ENCODE measurements at regions not wholly inside any gene's neighbourhood (a gene's known extent, or its start where the extent isn't known, plus 50 kb on each side); places are given as distances from the start of the nearest gene placed in this dataset.
"Not testable (repeated sequence)": the region's sequence is repeated elsewhere in the genome, so short reads cannot be mapped to it uniquely, and the experiment has no call there.

DNA sequence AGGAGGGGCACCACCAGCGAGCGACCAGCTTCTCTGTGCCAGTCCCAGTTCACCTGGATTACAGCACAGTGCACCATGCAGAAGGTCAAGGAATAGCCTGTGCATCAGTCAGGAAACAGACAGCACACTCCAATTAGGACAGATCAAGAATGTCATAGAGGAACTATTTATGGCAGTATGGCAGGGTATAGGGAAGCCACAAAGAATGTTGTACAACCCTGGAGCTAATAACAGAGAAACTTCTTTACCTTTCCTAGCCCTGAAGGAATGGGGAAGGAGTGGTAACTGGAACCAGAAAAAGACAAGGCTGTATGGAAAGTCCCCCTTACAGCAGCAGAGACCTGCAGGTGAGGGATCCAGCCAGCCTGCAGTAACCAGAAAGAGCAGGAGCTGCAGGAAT, 87.8 kb upstream of the USP24 start:
- Mint-ChIP-seq H3K27ac (no peak overlapping the region), H3K4me1 (ENCODE audit: low read depth) (no peaks in the 10 kb centered on the region), H3K9me3 (no peaks in the 10 kb centered on the region), H3K27me3 (ENCODE audit: insufficient read depth) (peaks cover 7% of the 10 kb centered on the region), H3K4me3 (no peak overlapping the region), H3K36me3 (ENCODE audit: low read depth) (no peaks in the 10 kb centered on the region)
- intact Hi-C loops (cut with micrococcal nuclease), result loop anchor here (10.0 kb wide), 1 partner anchor 142 kb away; no protein-coding TSS in a partner anchor
- no peak for DNase-seq (ENCODE audit: low spot score)

DNA sequence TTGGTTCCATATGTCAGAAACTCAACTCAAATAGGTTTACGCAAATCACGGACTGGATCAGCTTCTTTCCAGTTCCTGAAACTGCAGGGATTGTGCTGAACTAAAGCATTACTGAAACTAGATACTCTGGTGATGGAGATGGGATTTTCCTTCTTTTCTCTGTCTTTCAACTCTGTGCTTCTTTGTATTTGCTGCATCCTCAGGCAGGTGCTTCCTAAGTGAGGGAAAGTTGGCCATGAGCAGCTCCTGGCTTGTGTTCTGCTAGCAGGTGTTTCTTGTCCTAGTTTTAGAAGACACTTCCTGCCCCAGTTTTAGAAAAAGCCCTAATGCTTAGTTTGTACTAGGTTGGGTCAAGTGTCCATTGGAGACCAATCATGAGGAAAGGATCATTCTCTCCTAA, 86.7 kb upstream of the USP24 start:
- H3K36me3 Mint-ChIP-seq (ENCODE audit: low read depth), result no peaks in the 10 kb centered on the region
- intact Hi-C loops (cut with micrococcal nuclease), result loop anchor here (10.0 kb wide), 1 partner anchor 143 kb away; no protein-coding TSS in a partner anchor
- H3K27me3 Mint-ChIP-seq (ENCODE audit: insufficient read depth), result peaks cover 7% of the 10 kb centered on the region
- H3K4me3 Mint-ChIP-seq, result no peak overlapping the region
- no peaks in the 10 kb centered on the region for H3K4me1 Mint-ChIP-seq (ENCODE audit: low read depth)
- H3K9me3 Mint-ChIP-seq, result no peaks in the 10 kb centered on the region
- H3K27ac Mint-ChIP-seq, result no peak overlapping the region
- DNase-seq (ENCODE audit: low spot score), result no peak

DNA sequence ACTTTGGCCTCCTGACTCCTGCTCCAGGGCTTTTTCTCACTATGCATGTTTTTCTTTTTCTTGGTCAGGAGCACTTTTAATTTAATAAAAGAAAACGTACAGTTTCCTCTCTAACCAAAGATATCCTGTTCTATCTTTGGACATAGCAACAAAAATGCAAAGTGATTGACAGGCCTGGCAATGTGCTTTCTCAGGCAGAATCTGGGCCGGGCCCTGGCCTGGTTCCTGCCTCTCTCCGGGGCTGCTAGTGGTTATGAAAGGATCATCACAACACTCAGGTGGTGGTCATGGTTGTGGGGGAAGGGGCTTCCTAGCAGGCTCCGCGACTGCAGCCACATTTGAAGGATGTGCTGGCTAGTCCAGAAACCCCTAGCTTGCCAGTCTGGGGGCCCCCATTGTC, 85.8 kb upstream of the USP24 start:
- no peak for DNase-seq (ENCODE audit: low spot score)
- no peak overlapping the region for H3K4me3 Mint-ChIP-seq
- no peaks in the 10 kb centered on the region for H3K36me3 Mint-ChIP-seq (ENCODE audit: low read depth)
- no peak overlapping the region for H3K27ac Mint-ChIP-seq
- intact Hi-C loops (cut with micrococcal nuclease), result loop anchor here (10.0 kb wide), 1 partner anchor 144 kb away; no protein-coding TSS in a partner anchor
- peaks cover 5% of the 10 kb centered on the region for H3K9me3 Mint-ChIP-seq
- no peaks in the 10 kb centered on the region for H3K4me1 Mint-ChIP-seq (ENCODE audit: low read depth)
- H3K27me3 Mint-ChIP-seq (ENCODE audit: insufficient read depth), result no peaks in the 10 kb centered on the region

DNA sequence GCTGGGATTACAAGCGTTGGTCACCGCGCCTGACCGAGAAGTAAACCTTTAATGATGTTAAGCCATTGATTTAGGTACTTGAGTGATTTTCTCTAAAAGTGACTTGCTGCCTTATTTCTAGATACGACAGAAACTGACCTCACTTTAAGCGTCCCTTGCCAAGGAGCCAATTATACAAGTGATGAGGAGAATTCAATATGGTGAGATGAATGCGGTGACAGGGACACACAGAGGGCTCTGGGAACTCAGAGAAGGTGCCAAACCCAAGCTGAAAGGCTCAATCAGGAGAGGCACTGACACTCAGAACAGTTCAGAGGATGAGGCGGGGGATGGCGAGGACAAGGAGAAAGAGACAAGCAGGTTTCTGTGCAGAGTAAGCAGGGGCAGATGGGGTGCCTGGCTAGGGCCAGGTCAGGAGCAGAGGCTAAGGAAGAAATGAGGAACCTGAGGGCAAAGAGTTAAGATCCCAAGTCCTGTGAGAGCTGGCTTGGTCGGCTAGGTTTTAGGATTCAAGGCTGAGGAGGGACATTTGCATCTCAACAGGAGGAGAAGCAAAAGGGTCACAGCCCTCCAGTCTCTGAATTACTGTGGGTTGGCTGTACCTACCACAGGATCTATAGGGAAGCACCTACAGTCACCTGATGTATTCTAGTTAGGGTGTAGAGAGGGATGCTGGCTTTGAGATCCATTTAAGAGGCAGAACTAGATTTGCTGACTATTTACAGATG, 83.2 kb upstream of the USP24 start:
- intact Hi-C loops (cut with micrococcal nuclease), result no loop called here
- Mint-ChIP-seq H3K9me3 (peaks cover 9% of the 10 kb centered on the region), H3K27ac (no peak overlapping the region), H3K36me3 (ENCODE audit: low read depth) (no peaks in the 10 kb centered on the region), H3K27me3 (ENCODE audit: insufficient read depth) (peaks cover 12% of the 10 kb centered on the region), H3K4me1 (ENCODE audit: low read depth) (no peaks in the 10 kb centered on the region), H3K4me3 (no peak overlapping the region)
- no peak for DNase-seq (ENCODE audit: low spot score)

DNA sequence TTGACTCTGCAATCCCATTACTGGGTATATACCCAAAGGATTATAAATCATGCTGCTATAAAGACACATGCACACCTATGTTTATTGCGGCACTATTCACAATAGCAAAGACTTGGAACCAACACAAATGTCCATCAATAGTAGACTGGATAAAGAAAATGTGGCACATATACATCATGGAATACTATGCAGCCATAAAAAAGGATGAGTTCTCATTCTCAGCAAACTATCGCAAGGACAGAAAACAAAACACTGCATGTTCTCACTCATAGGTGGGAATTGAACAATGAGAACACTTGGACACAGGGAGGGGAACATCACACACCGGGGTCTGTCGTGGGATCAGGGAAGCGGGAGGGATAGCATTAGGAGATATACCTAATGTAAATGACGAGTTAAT, 81.1 kb upstream of the USP24 start:
- H3K27ac Mint-ChIP-seq; H3K36me3 Mint-ChIP-seq (ENCODE audit: low read depth); H3K4me1 Mint-ChIP-seq (ENCODE audit: low read depth); H3K9me3 Mint-ChIP-seq; intact Hi-C loops (cut with micrococcal nuclease); H3K4me3 Mint-ChIP-seq; DNase-seq (ENCODE audit: low spot score): not testable (repeated sequence)
- H3K27me3 Mint-ChIP-seq (ENCODE audit: insufficient read depth), result peaks cover 13% of the 10 kb centered on the region

DNA sequence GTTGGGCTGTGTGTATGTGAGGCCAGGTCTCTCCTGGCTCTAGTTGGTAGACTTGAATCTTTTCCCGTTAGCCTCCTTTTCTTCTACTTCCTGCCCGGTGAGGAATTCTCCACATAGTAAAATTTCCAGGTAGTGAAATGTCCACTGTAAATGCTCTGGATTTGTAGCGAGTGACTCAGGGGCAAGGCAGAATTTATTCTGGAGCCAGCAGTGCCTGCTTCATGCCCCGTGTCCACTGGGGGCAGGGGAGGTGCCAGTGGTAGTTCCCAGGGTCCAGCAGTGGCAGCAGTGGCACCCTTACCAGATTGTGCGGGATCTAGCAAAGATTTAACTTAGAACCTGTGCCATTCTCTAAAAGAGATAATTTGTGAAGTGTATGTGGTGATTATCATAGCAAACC, 74.5 kb upstream of the USP24 start:
- H3K36me3 Mint-ChIP-seq (ENCODE audit: low read depth), result no peaks in the 10 kb centered on the region
- intact Hi-C loops (cut with micrococcal nuclease), result loop anchor here (5.0 kb wide), 1 partner anchor 603 kb away; no protein-coding TSS in a partner anchor
- H3K9me3 Mint-ChIP-seq, result no peaks in the 10 kb centered on the region
- H3K4me1 Mint-ChIP-seq (ENCODE audit: low read depth), result peaks cover 14% of the 10 kb centered on the region
- no peak for DNase-seq (ENCODE audit: low spot score)
- peaks cover 7% of the 10 kb centered on the region for H3K27me3 Mint-ChIP-seq (ENCODE audit: insufficient read depth)
- no peak overlapping the region for H3K27ac Mint-ChIP-seq
- no peak overlapping the region for H3K4me3 Mint-ChIP-seq

DNA sequence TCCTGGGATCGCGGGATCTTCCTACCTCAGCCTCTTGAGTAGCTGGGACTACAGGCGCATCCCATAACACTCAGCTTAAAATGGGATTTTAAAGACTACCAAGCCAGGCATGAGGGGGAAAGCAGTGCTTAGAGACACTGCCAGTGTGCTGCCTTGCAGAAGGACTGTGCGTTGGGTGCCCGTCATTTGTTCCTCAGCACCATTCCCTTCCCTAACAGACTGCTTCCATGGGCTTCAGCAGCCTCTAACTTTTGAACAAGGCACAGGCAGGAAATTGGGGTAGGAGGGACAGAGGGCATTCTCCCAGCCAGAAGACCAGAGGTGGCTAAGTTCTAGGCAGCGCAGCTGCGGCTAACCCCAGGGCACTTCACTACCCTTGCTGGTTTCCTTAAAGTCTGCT, 73.9 kb upstream of the USP24 start:
- Mint-ChIP-seq H3K4me1 (ENCODE audit: low read depth) (peaks cover 14% of the 10 kb centered on the region), H3K9me3 (no peaks in the 10 kb centered on the region), H3K27me3 (ENCODE audit: insufficient read depth) (peaks cover 4% of the 10 kb centered on the region), H3K27ac (no peak overlapping the region), H3K36me3 (ENCODE audit: low read depth) (no peaks in the 10 kb centered on the region), H3K4me3 (no peak overlapping the region)
- intact Hi-C loops (cut with micrococcal nuclease), result loop anchor here (5.0 kb wide), 1 partner anchor 603 kb away; no protein-coding TSS in a partner anchor
- no peak for DNase-seq (ENCODE audit: low spot score)

DNA sequence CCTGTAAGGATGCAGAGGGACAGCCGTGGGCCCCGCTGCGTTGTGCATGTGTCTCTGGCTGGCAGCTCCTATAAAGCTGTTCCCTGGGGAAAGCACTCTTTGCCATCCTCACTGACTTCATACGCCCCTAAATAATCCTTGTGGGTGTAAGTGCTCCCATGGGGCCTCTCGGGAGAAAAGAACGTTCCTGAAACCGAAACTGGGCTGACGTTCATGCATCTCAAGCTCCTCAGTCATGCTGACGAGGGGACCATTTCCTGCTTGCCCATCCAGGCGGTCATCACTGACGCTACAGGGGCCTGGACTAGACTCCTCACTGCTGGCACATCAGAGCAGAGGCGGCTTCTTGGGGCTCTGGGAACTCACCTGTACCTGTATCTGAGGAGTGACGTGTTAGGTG, 73.1 kb upstream of the USP24 start:
- no peak overlapping the region for H3K27ac Mint-ChIP-seq
- intact Hi-C loops (cut with micrococcal nuclease), result loop anchor here (5.0 kb wide), 1 partner anchor 604 kb away; no protein-coding TSS in a partner anchor
- no peaks in the 10 kb centered on the region for H3K9me3 Mint-ChIP-seq
- H3K4me3 Mint-ChIP-seq, result no peak overlapping the region
- H3K27me3 Mint-ChIP-seq (ENCODE audit: insufficient read depth), result peaks cover under 1% of the 10 kb centered on the region
- H3K36me3 Mint-ChIP-seq (ENCODE audit: low read depth), result no peaks in the 10 kb centered on the region
- H3K4me1 Mint-ChIP-seq (ENCODE audit: low read depth), result peaks cover 14% of the 10 kb centered on the region
- DNase-seq (ENCODE audit: low spot score), result no peak

DNA sequence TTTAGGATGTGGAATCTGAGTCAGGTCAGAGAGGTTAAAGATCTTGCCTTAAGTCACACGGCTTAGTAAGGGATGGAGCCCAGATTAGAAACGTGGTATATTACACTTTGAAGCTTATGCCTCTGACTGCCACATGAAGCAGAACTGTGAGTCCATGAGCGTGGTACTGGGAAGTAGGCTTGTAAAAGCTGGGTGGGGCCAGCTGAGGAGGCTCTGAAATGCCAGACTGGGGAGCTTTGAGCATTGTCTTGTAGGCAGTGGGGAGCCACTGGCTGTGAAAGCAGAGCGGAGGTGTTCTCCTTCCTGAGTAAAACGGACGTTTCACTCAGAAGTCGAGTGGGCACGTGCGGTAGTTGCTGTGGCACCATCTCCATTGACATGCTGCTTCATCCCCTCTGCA, 72.6 kb upstream of the USP24 start:
- Mint-ChIP-seq H3K27ac (no peak overlapping the region), H3K4me3 (no peak overlapping the region), H3K27me3 (ENCODE audit: insufficient read depth) (peaks cover under 1% of the 10 kb centered on the region), H3K9me3 (no peaks in the 10 kb centered on the region), H3K4me1 (ENCODE audit: low read depth) (peaks cover 14% of the 10 kb centered on the region), H3K36me3 (ENCODE audit: low read depth) (no peaks in the 10 kb centered on the region)
- DNase-seq (ENCODE audit: low spot score), result no peak
- intact Hi-C loops (cut with micrococcal nuclease), result loop anchor here (5.0 kb wide), 1 partner anchor 605 kb away; no protein-coding TSS in a partner anchor

DNA sequence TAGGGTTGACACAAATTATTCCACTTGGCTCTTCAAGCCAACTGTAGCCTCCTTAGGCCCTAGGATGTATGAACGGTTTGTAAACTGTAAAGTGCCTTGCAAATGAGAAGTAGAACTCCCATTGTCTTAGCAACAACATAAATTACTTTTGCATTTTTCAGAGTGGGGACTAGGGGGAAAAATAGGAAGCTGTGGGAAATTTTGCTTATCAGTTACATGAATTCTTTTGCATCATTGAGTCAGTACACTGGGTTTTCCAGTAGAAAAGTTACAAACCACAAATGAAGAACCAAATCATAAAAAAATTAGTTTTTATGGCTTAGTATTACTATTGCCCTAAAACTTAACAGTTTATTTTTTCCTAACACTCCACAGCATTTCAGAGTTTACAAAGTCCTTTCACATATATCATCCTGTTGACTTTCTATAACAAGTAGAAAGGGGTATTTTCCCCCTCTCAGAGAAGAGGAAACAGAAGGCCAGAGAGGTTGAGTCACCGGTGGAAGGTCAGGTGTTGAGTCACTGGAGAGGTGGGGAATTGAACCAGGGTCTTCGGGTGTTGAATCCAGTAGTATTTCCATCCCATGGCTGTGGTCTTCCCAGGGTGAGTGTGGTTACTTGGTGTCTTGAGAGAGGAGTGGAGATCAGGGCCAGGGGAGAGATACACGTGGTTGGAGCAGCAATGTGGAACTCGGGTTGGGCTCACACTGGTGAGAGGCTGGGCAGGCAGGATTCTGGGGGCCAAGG, 71.9 kb upstream of the USP24 start:
- Mint-ChIP-seq H3K4me3 (no peak overlapping the region), H3K27me3 (ENCODE audit: insufficient read depth) (peaks cover 6% of the 10 kb centered on the region), H3K4me1 (ENCODE audit: low read depth) (peaks cover 14% of the 10 kb centered on the region), H3K27ac (peak overlapping the region; percentile 22), H3K36me3 (ENCODE audit: low read depth) (no peaks in the 10 kb centered on the region), H3K9me3 (no peaks in the 10 kb centered on the region)
- no peak for DNase-seq (ENCODE audit: low spot score)
- intact Hi-C loops (cut with micrococcal nuclease), result loop anchor here (5.0 kb wide), 1 partner anchor 605 kb away; no protein-coding TSS in a partner anchor

DNA sequence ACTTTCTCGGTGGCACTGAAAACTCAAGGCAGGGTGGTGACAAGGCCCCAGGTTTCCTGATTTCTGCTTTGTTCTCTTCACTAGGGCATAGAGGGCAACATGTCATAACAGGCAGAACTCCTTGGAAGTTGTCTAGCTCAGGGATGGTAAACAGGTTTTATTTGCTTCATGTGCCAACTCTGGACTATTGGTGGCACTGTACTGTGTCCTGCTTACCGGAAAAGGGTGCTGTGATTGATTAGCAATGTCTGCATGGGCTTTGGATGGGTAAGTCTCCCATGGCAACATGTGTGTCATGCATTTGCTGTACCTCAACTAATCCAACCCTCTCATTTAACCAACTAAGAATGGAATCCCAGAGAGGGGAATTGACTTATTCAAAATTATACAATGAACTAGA, 70.7 kb upstream of the USP24 start:
- peaks cover 14% of the 10 kb centered on the region for H3K4me1 Mint-ChIP-seq (ENCODE audit: low read depth)
- intact Hi-C loops (cut with micrococcal nuclease), result loop anchor here (1.0 to 5.0 kb wide), 2 partner anchors 52 to 606 kb away; no protein-coding TSS in a partner anchor
- H3K4me3 Mint-ChIP-seq, result no peak overlapping the region
- peaks cover 12% of the 10 kb centered on the region for H3K27me3 Mint-ChIP-seq (ENCODE audit: insufficient read depth)
- H3K27ac Mint-ChIP-seq, result no peak overlapping the region
- DNase-seq (ENCODE audit: low spot score), result no peak
- no peaks in the 10 kb centered on the region for H3K36me3 Mint-ChIP-seq (ENCODE audit: low read depth)
- no peaks in the 10 kb centered on the region for H3K9me3 Mint-ChIP-seq

DNA sequence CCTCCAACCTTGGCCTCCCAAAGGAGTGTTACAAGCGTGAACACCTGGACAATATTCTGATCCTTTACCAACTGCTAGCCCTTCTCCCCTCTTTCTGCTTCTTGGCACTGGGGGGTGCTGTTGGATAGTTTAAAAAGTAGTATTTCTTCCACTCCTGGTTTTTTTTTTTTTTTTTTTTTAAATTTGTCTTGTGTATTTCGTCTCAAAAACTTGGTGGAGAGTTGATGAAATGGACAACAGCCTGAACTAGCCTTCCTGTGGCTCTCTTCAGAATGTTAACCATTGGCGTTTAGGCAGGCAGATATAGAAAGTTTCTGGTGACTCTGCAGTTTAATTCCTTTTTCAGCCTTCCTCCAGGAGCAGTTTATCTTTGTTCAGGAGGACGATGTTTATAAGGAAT, 69.7 kb upstream of the USP24 start:
- Mint-ChIP-seq H3K27ac (no peak overlapping the region), H3K4me3 (no peak overlapping the region), H3K4me1 (ENCODE audit: low read depth) (peaks cover 14% of the 10 kb centered on the region), H3K36me3 (ENCODE audit: low read depth) (no peaks in the 10 kb centered on the region), H3K27me3 (ENCODE audit: insufficient read depth) (peaks cover 12% of the 10 kb centered on the region), H3K9me3 (no peaks in the 10 kb centered on the region)
- no peak for DNase-seq (ENCODE audit: low spot score)
- intact Hi-C loops (cut with micrococcal nuclease), result loop anchor here (1.0 to 5.0 kb wide), 3 partner anchors 53 to 1537 kb away; no protein-coding TSS in a partner anchor

DNA sequence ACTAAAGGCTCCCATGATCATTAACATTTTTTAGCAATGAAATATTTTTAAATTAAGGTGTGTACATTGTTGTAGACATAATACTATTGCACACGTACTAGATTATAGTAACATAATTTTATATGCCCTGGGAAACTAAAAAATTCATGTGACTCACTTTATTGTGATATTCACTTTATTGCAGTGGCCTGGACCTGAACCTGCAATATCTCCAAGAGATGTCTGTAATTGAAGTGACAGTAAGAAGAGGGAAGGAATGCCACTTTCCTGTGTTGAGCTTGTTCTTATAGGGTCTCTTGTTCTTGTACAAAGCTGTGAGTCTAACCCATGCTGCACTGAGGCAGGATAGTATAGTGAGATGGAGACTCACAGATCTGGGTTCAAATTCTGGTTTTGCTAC, 66.9 kb upstream of the USP24 start:
- peaks cover 12% of the 10 kb centered on the region for H3K27me3 Mint-ChIP-seq (ENCODE audit: insufficient read depth)
- intact Hi-C loops (cut with micrococcal nuclease), result loop anchor here (5.0 kb wide), 1 partner anchor 1540 kb away; no protein-coding TSS in a partner anchor
- H3K4me1 Mint-ChIP-seq (ENCODE audit: low read depth), result peaks cover 14% of the 10 kb centered on the region
- no peak for DNase-seq (ENCODE audit: low spot score)
- H3K9me3 Mint-ChIP-seq, result no peaks in the 10 kb centered on the region
- H3K27ac Mint-ChIP-seq, result no peak overlapping the region
- H3K4me3 Mint-ChIP-seq, result no peak overlapping the region
- no peaks in the 10 kb centered on the region for H3K36me3 Mint-ChIP-seq (ENCODE audit: low read depth)
